HepG2 (cell line): ENCODE measurements at regions not wholly inside any gene's neighbourhood (a gene's known extent, or its start where the extent isn't known, plus 50 kb on each side); places are given as distances from the start of the nearest gene placed in this dataset.

Experiments
- ATAC-seq: fragments of 200-7000 bp; cut with Tn5 transposase; 3 replicates; pipeline ENCODE4 v1.9.1; 2020; ENCODE audit warnings: mild to moderate bottlenecking, moderate library complexity
- BruUV-seq: library from RNA; stranded (reverse); fragments of 400-500 nt; replicated peaks from 2 replicates; lab custom pipeline; 2021; lab: Mats Ljungman, UMichigan
- CTCF ChIA-PET: fragments of 300-600 bp; formaldehyde crosslinking; extraction: SDS; loops from one replicate; lab custom pipeline; 2021; ENCODE audit warnings: low total read pairs, inconsistent platforms, low intra/inter-chr PET ratio; lab: Yijun Ruan, JAX
- POLR2A ChIA-PET: fragments of 350-600 bp; sonication (Branson Sonifier 250); formaldehyde crosslinking; loops from one replicate; lab custom pipeline; 2020; ENCODE audit warnings: antibody characterized with exemption, inconsistent platforms; lab: Yijun Ruan, JAX
- DNase-seq: peaks from one replicate; pipeline ENCODE4 v3.0.0-alpha.2; 2015; ENCODE audit warnings: low spot score
- FAIRE-seq: peaks from 3 replicates; lab custom pipeline; 2011; peaks lifted over from hg19 to GRCh38; lab: Jason Lieb, UNC
- H2AFZ ChIP-seq: one replicate; pipeline ENCODE4 v1.6.1; 2011; ENCODE audit warnings: low read length, inconsistent platforms
- H3K27ac ChIP-seq: fragments of 300-600 bp; 3 replicates; pipeline ENCODE4 v1.8.0; 2011; ENCODE audit warnings: mixed run types, mild to moderate bottlenecking, mixed read lengths, low read length, inconsistent platforms; ENCODE audit not compliant: insufficient read depth; ENCODE audit errors: extremely low read length
- H3K27me3 ChIP-seq, 2 experiments: fragments of 200-600 bp in 1 of 2; 2 replicates in 1 of 2; 3 replicates in 1 of 2; pipeline versions ENCODE4 v1.6.0 to v1.8.0; 2011; ENCODE audit warnings: low read length in 2 of 2, mild to moderate bottlenecking in 2 of 2, moderate library complexity in 2 of 2, inconsistent platforms in 1 of 2; ENCODE audit not compliant: insufficient read depth in 2 of 2, control insufficient read depth in 1 of 2
- H3K36me3 ChIP-seq, 2 experiments: fragments of 200-600 bp in 1 of 2; replicated peaks in 1 of 2; 2 replicates in 1 of 2; 3 replicates in 1 of 2; pipeline versions ENCODE4 v1.5.1 to v1.8.0; 2011; ENCODE audit warnings: low read length in 2 of 2, inconsistent platforms in 1 of 2; ENCODE audit not compliant: insufficient read depth in 2 of 2, control insufficient read depth in 1 of 2
- H3K4me1 ChIP-seq: 2 replicates; pipeline ENCODE4 v1.5.1; 2012; ENCODE audit warnings: low read length, inconsistent platforms; ENCODE audit not compliant: insufficient read depth
- H3K4me2 ChIP-seq: 2 replicates; pipeline ENCODE4 v1.6.0; 2011; ENCODE audit warnings: low read depth, low read length, inconsistent platforms
- H3K4me3 ChIP-seq, 3 experiments: fragments of 200-600 bp in 1 of 3; sonication (generic), shearing (Covaris generic) in 1 of 3; replicated peaks in 1 of 3; 2 replicates each; pipeline ENCODE4 v1.5.1; 2011 to 2016; ENCODE audit warnings: low read length in 3 of 3, inconsistent platforms in 2 of 3, low read depth in 2 of 3, mild to moderate bottlenecking in 2 of 3, control low read depth in 1 of 3, mixed read lengths in 1 of 3; ENCODE audit not compliant: insufficient read depth in 1 of 3
- H3K79me2 ChIP-seq: one replicate; pipeline ENCODE4 v1.6.1; 2011; ENCODE audit warnings: low read length, inconsistent platforms; ENCODE audit not compliant: insufficient read depth
- H3K9ac ChIP-seq: 2 replicates; pipeline ENCODE4 v1.6.0; 2011; ENCODE audit warnings: mild to moderate bottlenecking, low read depth, low read length, inconsistent platforms; ENCODE audit not compliant: insufficient read depth
- H3K9me3 ChIP-seq: 2 replicates; pipeline ENCODE4 v1.5.1; 2012; ENCODE audit warnings: mild to moderate bottlenecking, low read length
- H4K20me1 ChIP-seq: 2 replicates; pipeline ENCODE4 v1.6.0; 2011; ENCODE audit warnings: inconsistent platforms, mild to moderate bottlenecking, low read length, moderate library complexity; ENCODE audit not compliant: insufficient read depth
- MYC ChIP-seq: sonication (generic); formaldehyde crosslinking; IDR thresholded peaks from 2 replicates; pipeline ENCODE4 v1.9.0; 2021; ENCODE audit warnings: missing genetic modification reagents, borderline replicate concordance
- MZF1 ChIP-seq: sonication (generic); formaldehyde crosslinking; IDR thresholded peaks from 2 replicates; pipeline ENCODE4 v1.8.1; 2023; ENCODE audit warnings: mild to moderate bottlenecking, missing genetic modification reagents, borderline replicate concordance
- TAF1 ChIP-seq: sonication (generic); formaldehyde crosslinking; IDR thresholded peaks from 2 replicates; pipeline ENCODE4 v1.4.0; 2020; ENCODE audit warnings: missing genetic modification reagents
- ZNF558 ChIP-seq: sonication (generic); formaldehyde crosslinking; IDR thresholded peaks from 2 replicates; pipeline ENCODE4 v1.9.0; 2022; ENCODE audit warnings: mild to moderate bottlenecking, missing genetic modification reagents, borderline replicate concordance
- ZNF710 ChIP-seq: sonication (generic); formaldehyde crosslinking; IDR thresholded peaks from 2 replicates; pipeline ENCODE4 v1.5.0; 2020; ENCODE audit warnings: mild to moderate bottlenecking, missing genetic modification reagents, borderline replicate concordance
- ZNF841 ChIP-seq: sonication (generic); formaldehyde crosslinking; IDR thresholded peaks from 2 replicates; pipeline ENCODE4 v1.8.1; 2023; ENCODE audit warnings: missing genetic modification reagents, borderline replicate concordance
- WGBS: methylation state at CpG from one replicate; pipeline ENCODE4 v1.1.6; 2017; ENCODE audit warnings: low lambda C conversion rate; 5-methylcytosine and 5-hydroxymethylcytosine counted together
- in situ Hi-C: cut with HindIII; loops from 2 replicates; pipeline ENCODE4 v1.10.0; 2017; ENCODE audit warnings: low pct_unique_long_range_greater_than_20kb; ENCODE audit not compliant: extremely low pct_ligation_motif_present
- intact Hi-C: fragments of 100-400 bp; cut with micrococcal nuclease; formaldehyde crosslinking; loops from one replicate; pipeline ENCODE4 v1.10.0; 2022; ENCODE audit not compliant: unreplicated experiment

GRCh38 chr13:103255587-103256301, 189.5 kb upstream of the SLC10A2 start:
- no peak overlapping the region for H3K9ac ChIP-seq
- BruUV-seq: no TSS peak
- H3K4me3 ChIP-seq: no peak overlapping the region
- H3K27me3 ChIP-seq: no peaks in the 10 kb centered on the region
- H3K4me1 ChIP-seq: no peaks in the 10 kb centered on the region
- TF ChIP-seq TAF1 (CRISPR knock-in tag) (no peak), MYC (CRISPR knock-in tag) (no peak), ZNF710 (CRISPR knock-in tag) (no peak), ZNF558 (CRISPR knock-in tag) (no peak), ZNF841 (CRISPR knock-in tag) (no peak), MZF1 (CRISPR knock-in tag) (no peak)
- DNase-seq (no peak), ATAC-seq (no peak), FAIRE-seq (no peak)
- in situ Hi-C loops: no loop called here
- no peak overlapping the region for H3K27ac ChIP-seq
- POLR2A ChIA-PET: no interaction called here
- H4K20me1 ChIP-seq: no peaks in the 10 kb centered on the region
- no peaks in the 10 kb centered on the region for H3K79me2 ChIP-seq
- H3K9me3 ChIP-seq: peaks cover 22% of the 10 kb centered on the region
- H3K4me2 ChIP-seq: no peak overlapping the region
- H2AFZ ChIP-seq: no peak overlapping the region
- H3K36me3 ChIP-seq: no peaks in the 10 kb centered on the region
- 4% methylated on average over 4 of the region's 4 CpGs for WGBS
- intact Hi-C loops: no loop called here
- CTCF ChIA-PET: no interaction called here
